Mucosa of gallbladder (tissue), 1 donor: ENCODE measurements at regions not wholly inside any gene's neighbourhood (a gene's known extent, or its start where the extent isn't known, plus 50 kb on each side); places are given as distances from the start of the nearest gene placed in this dataset.
"Not testable (repeated sequence)": the region's sequence is repeated elsewhere in the genome, so short reads cannot be mapped to it uniquely, and the experiment has no call there.

Source experiments
- DNase-seq: peaks from one replicate; pipeline ENCODE4 v3.0.0-alpha.2; 2020; ENCODE audit warnings: low spot score
- donor health status: DM: no; HTN: no; CAD: no.

DNA sequence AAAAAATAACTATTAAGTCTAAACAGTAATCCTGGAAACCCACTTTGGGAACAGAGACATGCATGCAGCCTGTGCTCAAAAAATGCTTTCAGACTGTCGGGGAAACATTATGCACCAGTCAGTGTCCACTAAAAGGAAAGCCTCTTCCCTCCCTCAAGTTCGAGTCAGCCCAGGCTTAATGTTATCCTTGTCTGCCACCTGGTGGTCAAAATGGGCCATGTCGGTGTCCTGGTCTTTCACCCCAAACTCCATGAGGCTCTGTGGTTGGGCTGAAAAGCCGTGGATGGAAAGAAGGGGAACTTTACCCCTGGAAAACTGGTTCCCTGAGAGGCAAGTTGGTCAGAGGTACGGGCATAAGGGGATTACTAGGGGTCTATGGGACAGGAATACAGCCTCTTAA is 88.4 kb upstream of the ZNF492 start:
- peak; percentile 29 for DNase-seq

DNA sequence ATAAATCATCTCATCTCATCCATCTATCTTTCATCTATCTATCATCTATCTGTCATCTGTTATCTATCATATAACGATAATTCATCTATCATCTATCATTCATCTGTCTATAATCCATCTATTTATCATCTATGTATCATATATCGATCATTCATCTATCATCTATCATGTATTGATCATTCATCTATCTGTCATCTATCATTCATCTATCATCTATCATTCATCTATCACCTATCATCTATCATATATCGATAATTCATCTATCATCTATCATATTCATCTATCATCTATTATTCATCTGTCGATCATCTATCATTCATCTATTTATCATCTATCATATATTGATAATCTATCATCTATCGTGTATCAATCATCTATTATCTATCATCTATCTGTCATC is 100.4 kb upstream of the ZNF492 start:
- no peak for DNase-seq

DNA sequence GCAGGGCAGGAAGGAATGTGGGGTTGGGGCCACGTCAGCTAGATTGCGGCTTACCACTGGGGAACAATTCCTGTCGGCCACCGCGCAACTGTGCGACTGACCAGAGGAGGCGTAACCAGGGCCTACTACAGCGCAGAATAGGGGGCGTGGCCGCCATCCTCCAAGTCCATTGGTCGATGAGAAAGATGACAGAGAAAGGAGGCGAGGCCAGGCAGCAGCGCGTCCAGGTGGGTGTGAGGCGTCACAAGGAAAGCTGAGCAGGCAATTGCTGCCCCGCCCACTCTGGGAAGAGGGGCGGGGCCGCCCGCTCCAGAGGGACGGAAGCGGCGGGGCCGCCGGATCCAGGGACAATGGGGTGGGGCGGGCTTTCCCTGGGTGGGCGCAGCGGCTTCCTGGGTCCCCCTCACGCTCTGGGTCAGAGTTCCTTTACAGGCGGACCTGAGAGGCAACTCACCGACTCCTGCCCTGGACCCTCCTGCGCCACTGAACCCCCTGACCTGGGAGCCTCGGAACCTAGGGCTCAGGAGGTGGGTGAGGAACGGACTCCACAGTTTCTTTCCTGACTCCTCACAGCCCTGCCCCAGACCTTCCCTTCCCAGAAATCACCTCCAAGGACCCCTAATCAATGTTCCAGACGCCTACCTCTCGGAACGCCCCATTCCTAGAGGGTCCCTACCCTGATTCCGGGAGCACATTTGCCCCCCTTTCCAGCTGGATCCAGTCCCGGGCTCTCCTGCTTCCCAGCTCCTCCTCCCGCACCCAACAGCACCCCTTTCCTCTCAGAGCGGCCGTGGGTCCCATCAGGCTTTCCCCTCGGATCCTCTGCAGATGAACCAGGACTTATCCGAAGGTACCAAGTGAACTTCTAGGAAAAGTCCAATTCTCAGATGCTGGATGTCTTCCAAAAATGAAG is 101.5 kb upstream of the ZNF492 start:
- DNase-seq: peak; percentile 80

DNA sequence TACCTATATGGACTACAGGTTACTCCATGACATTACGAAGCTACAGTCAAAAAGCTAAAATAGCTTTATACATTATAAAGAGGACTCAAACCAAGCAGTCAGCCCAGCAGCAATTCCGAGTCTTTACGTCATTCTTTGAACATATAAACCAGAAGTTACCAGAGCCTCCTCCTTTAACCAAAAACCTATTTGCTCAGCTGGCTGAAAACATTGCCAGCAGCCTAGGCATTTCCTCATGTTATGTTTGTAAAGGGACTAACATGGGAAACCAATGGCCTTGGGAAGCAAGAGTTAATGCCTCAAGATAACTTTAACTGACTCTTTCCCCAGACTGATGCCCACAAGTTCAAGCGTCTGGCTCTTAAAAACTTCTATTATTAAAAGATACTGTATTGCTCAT is 104.1 kb upstream of the ZNF492 start:
- no peak for DNase-seq

DNA sequence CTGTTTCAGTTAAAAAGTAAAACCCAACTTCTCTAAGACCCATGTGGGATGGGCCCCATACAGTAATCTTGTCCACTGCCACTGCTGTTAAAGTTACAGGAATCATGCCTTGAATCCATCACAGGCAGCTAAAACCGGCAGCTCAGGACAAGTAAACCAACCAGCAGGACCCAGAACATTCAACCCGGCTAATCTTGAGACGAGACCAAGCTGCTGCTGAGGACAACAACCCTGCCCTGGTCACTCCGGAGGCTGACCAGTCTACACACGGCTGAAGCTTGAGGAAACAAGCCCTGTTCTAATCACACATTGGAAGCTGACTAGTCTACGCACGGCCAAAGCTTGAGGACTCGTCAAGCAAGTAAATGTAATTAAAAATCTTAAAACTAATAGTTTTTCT is 105.2 kb upstream of the ZNF492 start:
- no peak for DNase-seq

DNA sequence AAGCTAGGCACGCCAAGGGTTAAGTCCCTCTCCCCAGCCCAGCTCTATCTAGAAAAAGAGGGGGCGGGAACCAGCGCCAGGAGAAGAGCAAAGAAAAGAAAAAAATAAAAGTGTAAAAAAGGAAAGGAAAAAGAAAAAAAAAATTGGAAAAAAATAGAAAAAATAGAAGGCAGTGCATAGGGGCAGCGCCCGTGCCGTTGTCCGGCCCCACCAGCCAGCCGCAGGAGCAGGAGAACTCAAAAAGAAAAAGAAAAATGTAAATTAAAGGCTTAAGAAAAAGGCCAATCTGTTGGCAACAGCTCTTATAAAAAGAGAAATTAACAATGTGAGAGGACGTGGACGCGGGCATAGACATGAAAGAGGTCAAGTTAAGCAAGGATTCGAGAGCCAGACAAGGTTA is 105.4 kb upstream of the ZNF98 start:
- no peak for DNase-seq

DNA sequence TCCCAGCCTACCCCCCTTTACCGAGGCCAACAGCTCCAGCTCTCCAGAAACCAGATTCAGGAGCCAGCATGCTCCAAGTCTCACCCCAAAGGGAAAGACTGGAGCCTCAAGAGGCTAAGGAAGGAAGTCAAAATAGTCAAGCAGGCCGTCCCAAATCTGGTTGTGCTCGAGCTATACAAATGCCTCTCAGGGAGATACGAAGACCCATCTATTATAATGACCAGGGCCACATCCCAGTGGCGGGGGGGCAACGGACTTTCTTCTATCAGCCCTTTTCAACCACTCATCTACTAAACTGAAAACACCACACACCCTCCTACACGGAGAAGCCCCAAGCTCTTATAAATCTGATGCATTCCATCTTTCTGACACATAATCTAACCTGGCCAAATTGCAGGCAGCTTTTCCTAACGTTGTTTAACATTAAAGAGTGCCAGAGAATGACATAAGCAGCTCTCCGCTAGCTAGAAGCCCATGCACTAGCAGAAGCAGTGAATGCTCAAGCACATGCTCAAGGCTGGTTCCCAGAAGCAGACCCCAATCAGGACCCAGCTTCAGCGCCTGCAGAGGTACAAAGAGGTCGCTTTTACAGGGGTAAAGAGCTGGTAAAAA is 104.6 kb upstream of the ZNF98 start:
- DNase-seq: no peak

DNA sequence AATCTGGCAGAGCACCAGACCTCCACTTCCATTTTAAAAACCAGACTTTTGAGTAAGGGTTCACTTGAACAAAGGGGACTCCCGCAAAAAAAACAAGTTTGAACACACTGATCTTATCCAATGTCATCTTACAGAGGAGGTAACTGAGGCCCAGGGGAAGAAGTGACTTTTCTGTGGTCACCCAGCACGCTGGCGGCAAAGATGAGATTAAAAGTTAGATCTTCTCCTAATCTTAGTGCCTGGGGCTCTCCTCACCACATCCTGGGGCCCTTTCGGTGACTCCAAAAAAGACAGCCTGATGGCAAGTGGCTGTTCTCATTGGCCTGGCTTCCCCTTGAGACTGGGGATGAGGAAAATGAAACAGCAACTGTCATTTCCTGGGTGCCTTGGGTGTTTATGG is 101.8 kb upstream of the ZNF98 start:
- DNase-seq: no peak

DNA sequence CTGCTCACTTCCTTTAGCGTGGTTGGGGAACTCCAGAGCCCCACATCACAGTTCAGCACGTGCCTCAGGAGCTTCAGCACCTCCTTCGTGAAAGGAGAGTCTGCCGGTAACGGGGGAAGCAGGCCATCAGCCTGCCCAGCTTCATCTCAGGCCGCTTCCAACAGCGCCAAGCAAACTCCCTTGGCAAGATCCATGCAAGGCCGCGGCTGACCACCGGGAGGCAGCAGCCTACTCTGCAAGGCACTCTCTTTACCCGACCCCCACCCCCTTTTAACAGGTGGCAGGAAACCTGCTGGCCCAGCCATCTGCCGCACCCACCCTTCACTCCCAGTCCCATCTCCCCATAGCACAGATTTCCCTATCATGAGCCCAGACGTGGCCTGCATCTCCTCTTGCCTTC is 97.4 kb upstream of the ZNF98 start:
- not testable (repeated sequence) for DNase-seq

DNA sequence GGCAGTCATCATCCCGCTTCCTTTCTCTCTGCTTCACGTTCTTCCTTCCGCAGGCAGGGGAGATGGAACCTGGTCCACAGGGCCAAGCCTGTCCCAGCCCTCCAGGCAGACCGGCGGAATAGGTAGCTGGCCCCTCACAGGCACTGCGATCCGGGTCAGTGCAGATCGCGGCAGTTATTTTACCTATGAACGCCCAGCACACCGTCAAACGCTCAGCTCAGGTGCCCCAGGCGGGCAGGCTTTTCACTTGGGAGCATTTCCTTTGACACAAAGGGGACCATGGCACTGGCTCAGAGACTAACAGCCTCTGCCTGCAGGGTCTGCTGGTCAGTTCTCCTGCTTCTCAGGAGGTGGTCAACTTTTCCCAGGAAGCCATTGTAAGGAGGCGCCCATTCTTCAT is 97.0 kb upstream of the ZNF98 start:
- DNase-seq: no peak

DNA sequence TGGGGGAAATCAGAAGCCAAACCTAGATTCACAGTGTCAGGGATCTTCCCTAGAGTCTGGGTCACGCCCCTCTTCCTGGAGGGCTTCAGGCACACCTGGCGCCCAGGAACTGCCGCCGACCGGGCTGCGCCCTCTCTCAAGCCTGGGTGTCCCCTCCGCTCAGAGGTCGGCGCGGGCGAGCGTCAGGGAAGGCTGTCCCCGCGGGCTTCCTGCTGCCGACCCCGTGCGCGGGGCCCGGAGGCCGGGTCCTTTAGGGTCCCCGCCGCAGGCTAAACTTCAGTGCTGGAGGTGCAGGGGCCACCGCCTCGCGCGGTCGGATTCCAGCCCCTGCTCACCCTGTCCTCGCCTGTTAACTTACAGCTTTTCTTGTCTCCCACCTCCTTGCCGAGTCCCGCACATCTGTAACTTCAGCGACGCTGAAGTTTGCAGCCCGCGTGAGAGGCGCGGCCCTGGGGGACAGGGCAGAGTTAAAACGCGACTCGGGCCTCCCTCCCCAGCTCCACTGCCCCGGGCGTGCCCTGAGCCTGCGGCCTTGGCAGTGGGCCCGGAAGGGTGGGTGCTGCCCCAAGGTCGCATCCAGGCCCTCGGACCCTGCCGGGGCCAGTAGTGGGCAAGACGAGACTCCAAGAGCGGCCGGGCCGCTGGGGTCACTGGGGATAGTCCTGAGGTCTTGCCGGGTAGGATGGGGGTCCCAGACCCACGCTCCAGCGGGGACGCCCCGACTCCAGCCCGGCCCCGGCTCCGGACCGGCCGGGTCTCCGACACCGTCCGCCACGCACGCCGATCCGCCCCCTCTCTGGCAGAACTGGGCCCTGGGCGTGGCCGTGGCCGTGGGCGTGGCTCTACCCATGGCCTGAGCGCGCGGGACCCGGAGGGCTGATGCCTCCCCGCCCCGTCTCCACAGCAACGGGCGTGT is 95.6 kb upstream of the ZNF98 start:
- no peak for DNase-seq

DNA sequence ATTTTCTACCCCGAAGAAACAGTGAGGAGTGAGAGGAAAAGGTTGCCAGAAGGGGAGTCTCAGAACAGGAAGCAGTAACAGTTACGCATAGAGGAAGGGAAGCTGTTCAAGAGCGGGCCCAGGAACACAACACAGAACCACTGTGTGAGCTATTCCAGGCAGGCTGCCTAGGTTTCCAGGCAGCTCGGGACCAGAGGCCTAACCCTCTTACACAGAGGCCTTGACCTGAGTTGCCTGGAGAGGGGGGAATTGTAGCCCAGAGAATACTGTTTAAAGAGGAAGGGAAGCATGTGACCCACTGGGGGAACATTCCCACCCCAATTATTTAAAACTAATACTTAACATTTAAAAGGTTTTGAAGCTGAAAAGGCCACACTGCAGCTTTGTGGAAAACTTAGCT is 93.3 kb upstream of the ZNF98 start:
- no peak for DNase-seq

DNA sequence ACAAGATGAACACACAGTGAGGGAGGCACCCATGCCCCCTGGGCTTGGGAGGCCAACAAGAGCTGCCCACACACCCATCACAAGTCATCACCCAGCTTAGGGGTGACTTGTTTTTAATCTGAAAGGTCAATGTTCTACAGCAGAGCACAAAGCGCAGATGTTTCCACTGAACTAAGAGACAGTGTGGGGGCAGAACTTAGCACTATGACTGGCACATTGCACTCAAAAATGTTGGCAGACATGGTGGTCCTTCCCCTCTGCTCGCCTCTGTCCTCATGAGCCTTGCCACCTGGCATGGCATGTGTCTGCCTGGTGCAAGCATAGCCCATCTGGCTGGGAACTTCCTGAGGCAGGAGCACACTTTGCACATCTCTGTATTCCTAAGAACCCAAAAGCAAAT is 81.4 kb upstream of the ZNF98 start:
- DNase-seq: no peak

DNA sequence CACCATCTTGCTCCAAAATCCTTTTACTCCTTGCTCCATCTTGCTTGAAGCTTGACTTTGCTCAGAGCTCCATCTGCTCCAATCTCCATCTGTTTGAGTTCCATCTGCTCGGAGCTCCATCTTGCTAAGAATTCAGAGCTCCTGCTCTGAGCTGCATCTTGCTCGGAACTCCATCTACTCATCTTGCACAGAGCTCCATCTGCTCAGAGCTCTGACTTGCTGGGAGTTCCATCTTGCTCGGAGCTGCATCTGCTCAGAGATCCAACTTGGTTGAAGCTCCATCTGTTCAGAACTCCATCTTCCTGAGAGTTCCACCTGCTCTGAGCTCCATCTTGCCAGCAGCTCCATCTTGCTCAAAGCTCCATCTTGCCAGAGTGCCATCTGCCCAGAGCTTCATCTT is 80.6 kb upstream of the ZNF98 start:
- DNase-seq: no peak

DNA sequence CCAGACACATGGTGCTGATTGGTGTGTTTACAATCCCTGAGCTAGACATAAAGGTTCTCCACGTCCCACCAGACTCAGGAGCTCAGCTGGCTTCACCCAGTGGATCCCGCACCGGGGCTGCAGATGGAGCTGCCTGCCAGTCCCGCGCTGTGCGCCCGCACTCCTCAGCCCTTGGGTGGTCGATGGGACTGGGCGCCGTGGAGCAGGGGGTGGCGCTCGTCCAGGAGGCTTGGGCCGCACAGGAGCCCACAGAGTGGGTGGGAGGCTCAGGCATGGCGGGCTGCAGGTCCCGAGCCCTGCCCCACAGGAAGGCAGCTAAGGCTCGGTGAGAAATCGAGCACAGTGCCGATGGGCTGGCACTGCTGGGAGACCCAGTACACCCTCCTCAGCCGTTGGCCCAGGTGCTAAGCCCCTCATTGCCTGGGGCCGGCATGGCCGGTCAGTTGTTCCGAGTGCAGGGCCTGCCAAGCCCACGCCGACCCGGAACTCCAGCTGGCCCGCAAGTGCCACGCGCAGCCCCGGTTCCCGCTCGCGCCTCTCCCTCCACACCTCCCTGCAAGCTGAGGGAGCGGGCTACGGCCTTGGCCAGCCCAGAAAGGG is 76.8 kb upstream of the ZNF98 start:
- not testable (repeated sequence) for DNase-seq

DNA sequence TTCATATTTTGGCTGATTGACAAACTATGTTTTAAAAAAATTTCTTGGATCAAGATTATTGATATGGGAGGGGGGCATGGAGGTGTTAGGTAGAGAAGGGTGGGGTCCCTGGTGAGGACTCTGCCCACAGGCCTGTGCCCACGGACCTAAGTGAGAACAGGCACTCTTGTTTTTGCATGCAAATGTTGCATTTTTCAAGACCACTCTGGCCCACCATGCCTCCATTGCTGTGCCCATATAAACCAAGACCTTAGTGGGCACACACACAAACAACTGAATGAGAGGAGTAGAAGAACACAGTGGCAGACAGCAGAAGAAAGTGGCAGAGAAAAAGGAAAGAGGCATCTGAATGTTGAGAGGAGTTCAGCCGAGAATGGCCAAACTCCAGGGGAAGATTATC is 69.6 kb upstream of the ZNF98 start:
- no peak for DNase-seq

DNA sequence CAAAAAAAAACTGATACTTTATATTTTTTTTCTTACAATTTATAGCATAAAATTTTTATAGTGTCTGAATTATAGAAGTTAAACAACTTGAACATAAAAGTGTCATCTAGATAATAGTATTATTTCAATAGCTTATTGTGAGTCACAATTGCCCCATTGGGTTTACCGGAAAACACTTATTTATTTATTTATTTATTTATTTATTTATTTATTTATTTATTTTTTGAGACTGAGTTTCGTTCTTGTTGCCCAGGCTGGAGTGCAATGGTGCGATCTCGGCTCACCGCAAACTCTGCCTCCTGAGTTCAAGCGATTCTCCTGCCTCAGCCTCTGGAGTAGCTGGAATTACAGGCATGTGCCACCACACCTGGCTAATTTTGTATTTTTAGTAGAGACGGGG is 61.4 kb upstream of the ZNF98 start:
- DNase-seq: not testable (repeated sequence)

DNA sequence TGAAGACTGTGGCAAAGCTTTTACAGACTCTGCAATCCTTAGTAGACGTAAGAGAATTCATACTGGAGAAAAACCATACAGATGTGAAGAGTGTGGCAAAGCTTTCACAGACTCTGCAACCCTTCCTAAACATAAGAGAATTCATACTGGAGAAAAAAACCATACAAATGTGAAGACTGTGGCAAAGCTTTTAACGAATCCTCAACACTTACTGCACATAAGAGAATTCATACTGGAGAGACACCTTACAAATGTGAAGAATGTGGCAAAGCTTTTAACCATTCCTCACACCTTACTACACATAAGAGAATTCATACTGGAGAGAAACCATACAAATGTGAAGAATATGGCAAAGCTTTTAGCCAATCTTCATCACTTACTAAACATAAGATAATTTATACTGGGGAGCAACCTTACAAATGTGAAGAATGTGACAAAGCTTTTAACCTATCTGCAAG is 50.1 kb upstream of the ZNF98 start:
- no peak for DNase-seq
